Heart left ventricle (tissue), 16 donors: ENCODE measurements at regions not wholly inside any gene's neighbourhood (a gene's known extent, or its start where the extent isn't known, plus 50 kb on each side); places are given as distances from the start of the nearest gene placed in this dataset.

ENCODE experiments used
- ATAC-seq, 4 donors: fragments of 200-7000 bp; cut with Tn5 transposase; one replicate each; pipeline ENCODE4 v1.9.1; 2020 to 2022; ENCODE audit warnings: moderate library complexity in 4 of 4, mild to moderate bottlenecking in 3 of 4, moderate number of reproducible peaks in 1 of 4
- DNase-seq, 5 donors: peaks; one replicate each; pipeline ENCODE4 v3.0.0-alpha.2; 2020
- H3K27ac ChIP-seq, 12 donors: fragments of 200-600 bp; sonication (generic) in 4 of 12; one replicate each; pipeline versions ENCODE4 v1.5.0 to v1.8.0; 2016 to 2022; ENCODE audit warnings: mild to moderate bottlenecking in 2 of 12
- H3K27me3 ChIP-seq, 9 donors: fragments of 200-600 bp; sonication (generic) in 2 of 9; one replicate each; pipeline versions ENCODE4 v1.5.1 to v1.8.0; 2016 to 2022; ENCODE audit warnings: mild to moderate bottlenecking in 3 of 9
- H3K36me3 ChIP-seq, 9 donors: fragments of 200-600 bp; sonication (generic) in 2 of 9; one replicate each; pipeline versions ENCODE4 v1.5.0 to v1.8.0; 2018 to 2022; ENCODE audit warnings: mild to moderate bottlenecking in 2 of 9
- H3K4me1 ChIP-seq, 12 donors: fragments of 200-600 bp; sonication (generic) in 4 of 12; one replicate each; pipeline versions ENCODE4 v1.5.0 to v1.8.0; 2016 to 2022; ENCODE audit warnings: mild to moderate bottlenecking in 3 of 12
- H3K4me3 ChIP-seq, 12 donors: fragments of 200-600 bp; sonication (generic) in 4 of 12; one replicate each; pipeline versions ENCODE4 v1.5.0 to v1.8.0; 2017 to 2022; ENCODE audit warnings: mild to moderate bottlenecking in 9 of 12, moderate library complexity in 4 of 12
- H3K9me3 ChIP-seq, 12 donors: fragments of 200-600 bp; sonication (generic) in 4 of 12; one replicate each; pipeline versions ENCODE4 v1.5.0 to v1.8.0; 2016 to 2022; ENCODE audit warnings: mild to moderate bottlenecking in 1 of 12
- CTCF ChIP-seq, 12 donors: fragments of 200-600 bp; sonication (generic) in 4 of 12; IDR thresholded peaks; one replicate each; pipeline versions ENCODE4 v1.5.0 to v1.8.0; 2018 to 2022; ENCODE audit warnings: antibody characterized with exemption in 12 of 12, mild to moderate bottlenecking in 5 of 12
- POLR2A ChIP-seq, 2 donors: fragments of 450-650 bp; IDR thresholded peaks; one replicate each; pipeline ENCODE4 v1.6.1; 2017; ENCODE audit warnings: antibody characterized with exemption in 2 of 2, mild to moderate bottlenecking in 2 of 2, moderate library complexity in 2 of 2
- WGBS, 4 donors: extraction: QIAGEN DNeasy Blood & Tissue Kit in 2 of 4; methylation state at CpG; one replicate each; pipeline versions ENCODE4 v1.1.5 to v1.1.7; 2013 to 2018; 5-methylcytosine and 5-hydroxymethylcytosine counted together
- intact Hi-C, 10 donors: fragments of 100-400 bp; cut with DNase I; formaldehyde crosslinking; loops; one replicate each; pipeline versions ENCODE4 v1.11.1 to v1.14.2; 2022
- donor health status: ischemic (EF 13 %, LVEDD 7.1; RV severe dilation, severe dysfunction).
- donor health status: healthy with polysubstance abuse.
- donor health status: DM: no; HTN: yes; CAD: no.
- donor health status: DM: no; HTN: no; CAD: no.
- donor health status: ischemic (EF 25% LVEDD 6.9; RV normal size, moderate dysfunction).
- donor health status: ischemic (EF 25% LVEDD 5.7; RV mildly dilated, moderate dysfunction).
- donor health status: healthy.
- donor health status: DM: yes; HTN: yes; CAD: no.
- donor health status: ischemic (EF 35%, LVEDD 5.7; RV mildly dilated, moderate dysfunction).
- donor health status: nonischemic (EF 11% LVEDD 7.7; RV severe dilation, severe dysfunction).
- donor health status: DM: yes; HTN: yes; CAD: no.
- donor health status: PGD.
- donor health status: ischemic (EF 29% LVEDD 5.4; RV normal size, mild dysfunction).
- donor health status: nonischemic (EF 23%, LVEDD 6.1; RV moderate dilation, normal function).

- 68 to 79% (median 72%) methylated on average over 2 of the region's 2 CpGs for WGBS, 4 donors
- intact Hi-C loops: no loop called here
- ATAC-seq (no peak), DNase-seq (no peak)
- no peak for TF ChIP-seq CTCF (IDR thresholded peaks at IDR 0.05)
- no peak for TF ChIP-seq POLR2A (IDR thresholded peaks at IDR 0.05)
- Histone ChIP-seq H3K4me1 (no peaks in the 10 kb centered on the region), H3K36me3 (no peaks in the 10 kb centered on the region), H3K9me3 (no peaks in the 10 kb centered on the region), H3K27ac (no peak overlapping the region), H3K27me3 (peaks cover 0 to 7% (median 0%) of the 10 kb centered on the region in 9 donors), H3K4me3 (no peak overlapping the region)
Observed at GRCh38 chr9:79409182-79409823, 162.5 kb upstream of the TLE4 start.

GRCh38 chr9:79425840-79426239 is 145.9 kb upstream of the TLE4 start:
- Histone ChIP-seq H3K4me3 (no peak overlapping the region), H3K4me1 (no peaks in the 10 kb centered on the region), H3K27me3 (no peaks in the 10 kb centered on the region), H3K9me3 (peaks cover 0 to 31% (median 15%) of the 10 kb centered on the region in 12 donors), H3K36me3 (no peaks in the 10 kb centered on the region), H3K27ac (no peak overlapping the region)
- ATAC-seq (no peak), DNase-seq (no peak)
- TF ChIP-seq POLR2A (IDR thresholded peaks at IDR 0.05): no peak
- TF ChIP-seq CTCF (IDR thresholded peaks at IDR 0.05): no peak
- intact Hi-C loops: no loop called here

- TF ChIP-seq POLR2A (IDR thresholded peaks at IDR 0.05) (no peak), CTCF (IDR thresholded peaks at IDR 0.05) (no peak)
- no peaks in the 10 kb centered on the region for H3K4me1 ChIP-seq
- intact Hi-C loops: no loop called here
- H3K27ac ChIP-seq: no peak overlapping the region
- no peaks in the 10 kb centered on the region for H3K36me3 ChIP-seq
- no peak for ATAC-seq
- peaks cover 0 to 25% (median 15%) of the 10 kb centered on the region in 12 donors for H3K9me3 ChIP-seq
- H3K27me3 ChIP-seq: no peaks in the 10 kb centered on the region
- no peak for DNase-seq
- WGBS, 4 donors: 59 to 94% (median 78%) methylated on average over 2 of the region's 2 CpGs
- H3K4me3 ChIP-seq: no peak overlapping the region
Observed at GRCh38 chr9:79428422-79428821, 143.3 kb upstream of the TLE4 start.

DNA sequence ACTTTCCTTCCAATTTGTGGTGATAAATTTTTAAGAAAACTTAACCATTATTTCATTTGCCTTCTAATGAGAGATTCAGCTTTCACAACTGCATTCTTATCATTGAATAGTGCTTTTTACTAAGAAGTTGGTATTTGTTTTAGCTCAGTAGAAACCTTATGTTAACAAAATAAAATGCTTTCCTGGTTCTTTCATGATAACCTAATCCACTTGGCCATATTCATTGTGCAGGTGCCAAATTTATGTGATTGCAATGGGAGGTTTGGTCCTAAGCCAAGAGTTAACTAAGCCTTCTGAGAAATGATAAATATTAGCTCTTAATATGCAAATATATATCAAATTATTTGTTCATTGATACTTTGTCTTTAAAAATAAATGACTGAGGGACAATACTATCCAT is 141.1 kb upstream of the TLE4 start:
- no peak for DNase-seq
- intact Hi-C loops: no loop called here
- TF ChIP-seq CTCF (IDR thresholded peaks at IDR 0.05) (no peak), POLR2A (IDR thresholded peaks at IDR 0.05) (no peak)
- no peaks in the 10 kb centered on the region for H3K4me1 ChIP-seq
- H3K4me3 ChIP-seq: no peak overlapping the region
- no peak for ATAC-seq
- H3K27me3 ChIP-seq: no peaks in the 10 kb centered on the region
- peaks cover 0 to 12% (median 9%) of the 10 kb centered on the region in 12 donors for H3K9me3 ChIP-seq
- no peak overlapping the region for H3K27ac ChIP-seq
- no peaks in the 10 kb centered on the region for H3K36me3 ChIP-seq
